ENCODE measurements at regions not wholly inside any gene's neighbourhood (a gene's known extent, or its start where the extent isn't known, plus 50 kb on each side); places are given as distances from the start of the nearest gene placed in this dataset.
A peak's percentile ranks its signal among the peaks of the same experiment; 100 is the strongest.

DNA sequence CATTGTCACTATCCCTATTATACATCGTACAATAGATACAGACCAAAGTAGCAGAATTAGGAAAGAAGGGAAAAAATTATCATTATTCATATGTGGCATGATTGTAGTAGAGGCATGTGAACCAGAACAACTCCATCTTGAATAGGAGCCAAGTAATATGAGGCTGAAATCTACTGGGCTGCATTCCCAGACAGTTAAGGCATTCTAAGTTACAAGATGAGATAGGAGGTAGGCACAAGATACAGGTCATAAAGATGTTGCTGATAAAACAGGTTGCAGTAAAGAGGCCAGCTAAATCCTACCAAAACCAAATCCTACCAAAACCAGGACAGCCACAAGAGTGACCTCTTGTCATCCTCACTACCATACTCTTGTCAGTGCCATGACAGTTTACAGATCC lies 1035.4 kb upstream of the SEMA6D start:
- no peak overlapping the region for H2BK5ac ChIP-seq (ENCODE audit: low read depth, low read length)
- H3K56ac ChIP-seq (replicated peaks; ENCODE audit: insufficient read length, low read depth, low read length): no peak overlapping the region
- H2BK120ac ChIP-seq (replicated peaks; ENCODE audit: low read depth, low read length): no peak overlapping the region
- no peak overlapping the region for H3K4me2 ChIP-seq (ENCODE audit: insufficient read depth in 1 of 2, low read depth in 2 of 2, low read length in 2 of 2)
- H4K5ac ChIP-seq (ENCODE audit: insufficient read length, low read depth, low read length): no peak overlapping the region
- no peak overlapping the region for H3K23ac ChIP-seq (ENCODE audit: insufficient read length)
- H3K18ac ChIP-seq (ENCODE audit: extremely low read depth, low read length): no peak overlapping the region
- peak overlapping the region; percentile 43; the same call in 1 of the 2 replicates for H2BK20ac ChIP-seq (ENCODE audit: low read length)
- H3K4ac ChIP-seq (replicated peaks; ENCODE audit: insufficient read length, low read depth, low read length): no peak overlapping the region
- WGBS, 2 experiments (ENCODE audit: extremely low coverage in 1 of 2, insufficient coverage in 1 of 2, insufficient read length in 1 of 2, insufficient replicate concordance in 2 of 2, low coverage in 1 of 2, low lambda C conversion rate in 2 of 2, missing lambda C conversion rate in 1 of 2): 95% methylated on average over 1 of the region's 1 CpG; no CpG with 5 or more reads in 1 of the 2 experiments
- no peaks in the 10 kb centered on the region for H3K27me3 ChIP-seq (replicated peaks in 1 of 4; ENCODE audit: control insufficient read depth in 3 of 4, extremely low read depth in 1 of 4, insufficient read depth in 3 of 4, low read length in 3 of 4)
- no peaks in the 10 kb centered on the region for H3K79me2 ChIP-seq (ENCODE audit: control insufficient read depth in 1 of 2, insufficient read depth in 2 of 2, low read length in 2 of 2)
- H3K4me3 ChIP-seq (ENCODE audit: extremely low read depth in 1 of 4, insufficient read depth in 2 of 4, low read depth in 3 of 4, low read length in 4 of 4): no peak overlapping the region
- H3K27ac ChIP-seq (ENCODE audit: low read depth, low read length): no peak overlapping the region
- POLR2A ChIA-PET (ENCODE audit: partially characterized antibody): no interaction called here
- H3K14ac ChIP-seq (ENCODE audit: insufficient read length): no peak overlapping the region
- no peak overlapping the region for H3K9ac ChIP-seq (replicated peaks in 1 of 4; ENCODE audit: extremely low read depth in 1 of 4, low read depth in 3 of 4, low read length in 3 of 4)
- no peak overlapping the region for H4K8ac ChIP-seq (ENCODE audit: extremely low read depth, insufficient read depth, low read length)
- no peak overlapping the region for H4K91ac ChIP-seq (replicated peaks; ENCODE audit: insufficient read length, low read length)
- TF ChIP-seq RXRA (IDR thresholded peaks at IDR 0.05; ENCODE audit: insufficient read depth, low read depth, low read length) (no peak), TAF1 (IDR thresholded peaks at IDR 0.05; ENCODE audit: low read depth, low read length) (no peak), NRF1 (IDR thresholded peaks at IDR 0.05; ENCODE audit: low read depth, low read length) (no peak), KDM5A (IDR thresholded peaks at IDR 0.05; ENCODE audit: low read length) (no peak), CTBP2 (IDR thresholded peaks at IDR 0.05; ENCODE audit: borderline replicate concordance, insufficient read depth, insufficient read length, low read length) (no peak), SUZ12 (IDR thresholded peaks at IDR 0.05; ENCODE audit: low read length) (no peak)
- TF ChIP-seq, protein P1, sequence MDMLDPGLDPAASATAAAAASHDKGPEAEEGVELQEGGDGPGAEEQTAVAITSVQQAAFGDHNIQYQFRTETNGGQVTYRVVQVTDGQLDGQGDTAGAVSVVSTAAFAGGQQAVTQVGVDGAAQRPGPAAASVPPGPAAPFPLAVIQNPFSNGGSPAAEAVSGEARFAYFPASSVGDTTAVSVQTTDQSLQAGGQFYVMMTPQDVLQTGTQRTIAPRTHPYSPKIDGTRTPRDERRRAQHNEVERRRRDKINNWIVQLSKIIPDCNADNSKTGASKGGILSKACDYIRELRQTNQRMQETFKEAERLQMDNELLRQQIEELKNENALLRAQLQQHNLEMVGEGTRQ (IDR thresholded peaks at IDR 0.05; ENCODE audit: low read length): no peak
- CTCF ChIA-PET (ENCODE audit: partially characterized antibody): no interaction called here
- H2AFZ ChIP-seq (ENCODE audit: low read length): peak overlapping the region; percentile 44; the same call in 1 of the 2 replicates
- H3K79me1 ChIP-seq (ENCODE audit: low read depth, low read length): no peaks in the 10 kb centered on the region
- no peak overlapping the region for H2BK15ac ChIP-seq (ENCODE audit: low read length)
- no peaks in the 10 kb centered on the region for H3K23me2 ChIP-seq (ENCODE audit: low read depth, low read length)
- no peaks in the 10 kb centered on the region for H3K36me3 ChIP-seq (ENCODE audit: control insufficient read depth in 2 of 4, insufficient read depth in 4 of 4, low read length in 3 of 4)
- FAIRE-seq: no peak
- no peaks in the 10 kb centered on the region for H4K20me1 ChIP-seq (replicated peaks in 1 of 2; ENCODE audit: control insufficient read depth in 1 of 2, insufficient read depth in 2 of 2, low read length in 2 of 2)
- H2BK12ac ChIP-seq (ENCODE audit: low read depth, low read length): no peak overlapping the region
- no peak overlapping the region for H2AK5ac ChIP-seq (ENCODE audit: low read depth, low read length)
- H3K4me1 ChIP-seq (replicated peaks in 1 of 4; ENCODE audit: control insufficient read depth in 3 of 4, insufficient read depth in 4 of 4, low read length in 3 of 4): peaks cover 0 to 3% (median 0%) of the 10 kb centered on the region in 4 experiments; a peak in 1 of 7 replicates
- H3K9me3 ChIP-seq (ENCODE audit: insufficient read depth in 2 of 2, low read depth in 1 of 2, low read length in 1 of 2): no peaks in the 10 kb centered on the region
- no peak for DNase-seq (ENCODE audit: low read depth in 1 of 2, low spot score in 2 of 2)

Measured in H1 (cell line).